ENCODE measurements at regions not wholly inside any gene's neighbourhood (a gene's known extent, or its start where the extent isn't known, plus 50 kb on each side); places are given as distances from the start of the nearest gene placed in this dataset.

DNA sequence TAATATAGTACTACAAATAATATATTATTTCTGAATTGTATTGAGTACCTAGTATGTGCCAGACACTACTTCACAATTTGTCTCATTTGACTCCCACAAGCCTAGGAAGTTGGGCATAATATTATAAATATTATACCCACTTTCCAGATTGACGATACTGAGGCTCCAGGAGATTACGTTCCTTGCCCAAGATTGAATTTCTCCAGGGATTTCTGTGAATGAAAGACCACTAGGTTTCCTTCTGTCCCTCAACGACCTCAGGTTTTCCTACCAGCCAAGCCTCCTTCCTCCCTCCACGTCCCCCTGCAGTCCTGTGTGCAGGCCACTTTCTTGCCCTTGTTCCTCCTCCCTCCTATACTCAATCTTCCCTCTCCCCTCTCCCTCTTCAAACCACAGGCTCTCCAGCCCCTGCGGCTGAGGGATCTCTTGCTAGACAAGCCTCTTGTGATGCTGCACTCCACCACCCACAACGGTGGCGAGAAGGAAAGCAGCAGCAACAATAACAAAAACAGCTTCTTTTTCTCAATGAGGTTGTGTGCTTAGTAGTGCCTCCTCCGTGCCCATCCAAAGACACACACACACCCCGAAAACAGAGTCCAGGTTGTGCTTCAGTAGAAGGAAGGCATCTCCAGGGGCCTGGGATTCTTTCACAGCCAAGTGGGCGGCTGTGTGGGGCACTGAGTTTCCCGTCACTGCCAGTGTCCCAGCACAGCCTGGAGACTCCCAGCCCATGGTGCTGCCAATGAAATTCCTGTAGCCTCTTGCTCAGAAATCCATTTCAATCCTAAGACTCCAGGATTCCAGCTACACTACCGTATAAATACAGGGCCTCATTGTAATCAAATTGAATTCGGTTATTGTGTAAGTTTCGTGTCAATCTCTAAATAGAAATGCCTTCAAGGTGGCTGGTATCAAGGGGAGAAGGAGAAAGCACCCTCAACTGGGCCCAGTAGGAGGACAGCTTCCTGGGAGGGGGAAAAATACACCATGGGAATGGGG is 94.4 kb downstream of the NCR2 start:
- DNase-seq (ENCODE audit: low read depth): no peak

DNA sequence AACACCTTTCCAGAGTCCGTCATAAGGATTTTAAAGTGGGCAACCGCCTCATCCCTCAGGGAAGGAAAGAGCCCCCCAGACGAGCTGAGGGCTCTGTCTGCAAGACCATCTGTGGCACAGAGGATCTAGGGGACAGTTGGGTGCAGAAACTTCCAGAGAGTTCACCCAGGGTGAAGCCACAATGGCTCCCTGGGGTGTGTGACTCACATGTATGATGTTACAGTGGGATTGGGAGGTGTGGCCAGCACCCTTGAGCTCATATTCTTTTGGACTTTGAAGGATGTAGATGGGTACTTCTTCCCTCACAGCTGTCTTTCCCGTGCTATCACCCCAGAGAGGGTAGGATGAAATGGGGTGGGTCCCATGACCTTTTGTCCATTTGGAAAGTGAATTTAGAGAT is 95.5 kb downstream of the NCR2 start:
- DNase-seq (ENCODE audit: low read depth): no peak

DNA sequence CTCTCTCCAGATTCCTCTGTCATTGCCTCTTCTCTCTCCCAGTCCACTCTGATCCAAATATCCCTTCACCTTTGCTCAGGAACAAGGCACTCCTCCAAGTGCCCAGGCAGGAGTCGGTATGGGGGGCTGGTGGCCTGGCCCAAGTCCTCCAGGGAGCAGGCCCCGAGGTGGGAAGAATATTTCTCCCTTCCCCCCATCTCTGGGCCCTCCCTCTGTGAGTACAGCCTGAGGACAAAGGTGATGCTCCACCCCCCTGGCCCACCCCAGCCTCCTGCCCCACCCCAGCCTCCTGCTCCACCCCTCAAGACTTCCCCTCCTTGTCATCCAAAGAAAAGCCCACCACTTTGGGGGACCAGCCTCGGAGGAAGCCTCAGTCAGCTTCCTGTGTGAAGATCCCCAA is 96.9 kb downstream of the NCR2 start:
- DNase-seq (ENCODE audit: low read depth): no peak

DNA sequence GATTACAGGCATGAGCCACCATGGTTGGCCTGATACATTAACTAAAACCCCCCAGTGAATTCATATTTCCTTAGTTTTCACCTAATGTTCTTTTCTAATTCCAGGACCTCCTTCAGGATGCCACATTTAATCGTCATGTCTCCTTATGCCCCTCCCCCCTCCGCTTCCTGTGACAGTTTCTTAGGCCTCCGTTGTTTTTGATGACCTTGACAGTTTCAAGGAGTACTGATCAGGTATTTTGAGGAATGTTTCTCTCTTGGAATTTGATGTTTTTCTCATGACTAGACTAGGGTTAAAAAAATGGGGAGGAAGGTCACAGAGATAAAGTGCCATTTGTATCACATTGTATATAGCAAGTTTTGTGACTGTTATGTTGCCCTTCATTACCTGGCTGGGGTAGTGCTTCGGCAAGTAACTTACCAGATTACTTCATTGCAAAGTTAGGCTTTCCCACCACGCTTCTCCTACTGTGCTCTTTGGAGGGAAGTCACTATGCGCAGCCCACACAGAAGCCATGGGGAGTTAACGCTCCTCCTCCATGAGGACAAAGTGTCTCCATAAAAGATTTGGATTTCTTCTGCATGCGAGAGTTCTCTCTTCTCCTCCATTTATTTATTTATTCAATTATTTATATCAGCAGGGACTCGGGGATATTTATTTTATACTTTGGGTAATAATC is 99.5 kb downstream of the NCR2 start:
- no peak for DNase-seq (ENCODE audit: low read depth)

DNA sequence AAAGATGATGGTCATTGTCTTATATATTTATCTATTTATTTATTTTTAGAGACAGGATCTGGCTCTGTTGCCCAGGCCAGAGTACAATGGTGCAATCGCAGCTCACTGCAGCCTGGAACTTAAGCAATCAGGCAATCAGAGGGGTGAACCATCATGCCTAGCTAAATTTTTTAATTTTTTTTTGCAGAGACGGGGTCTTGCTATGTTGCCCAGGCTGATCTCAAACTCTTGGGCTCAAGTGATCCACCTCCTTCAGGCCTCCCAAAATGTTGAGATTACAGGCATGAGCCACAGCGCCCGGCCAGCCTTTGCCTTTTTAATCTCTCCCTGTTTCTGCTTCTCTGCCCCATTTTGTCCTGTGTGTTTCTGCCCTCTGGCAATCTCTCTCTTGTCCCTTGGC is 102.2 kb downstream of the NCR2 start:
- no peak for DNase-seq (ENCODE audit: low read depth)

DNA sequence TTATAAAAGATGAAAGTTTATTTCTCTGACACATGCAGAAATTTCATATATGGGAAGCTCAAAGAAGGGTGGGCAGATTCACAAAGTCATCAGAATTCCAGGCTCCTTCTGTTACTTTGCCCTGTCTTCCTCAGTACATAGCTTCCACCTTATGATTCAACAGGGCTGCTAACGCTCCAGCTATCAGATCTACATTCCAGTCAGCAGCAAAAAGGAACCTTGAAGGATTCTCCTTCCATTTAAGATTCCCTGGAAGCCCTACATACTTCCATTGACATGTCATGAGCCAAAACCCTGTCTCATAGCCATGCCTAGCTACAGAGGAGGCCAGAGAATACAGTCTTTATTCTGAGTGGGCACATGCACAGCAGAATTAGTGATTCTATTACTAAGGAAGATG is 103.3 kb downstream of the NCR2 start:
- no peak for DNase-seq (ENCODE audit: low read depth)

DNA sequence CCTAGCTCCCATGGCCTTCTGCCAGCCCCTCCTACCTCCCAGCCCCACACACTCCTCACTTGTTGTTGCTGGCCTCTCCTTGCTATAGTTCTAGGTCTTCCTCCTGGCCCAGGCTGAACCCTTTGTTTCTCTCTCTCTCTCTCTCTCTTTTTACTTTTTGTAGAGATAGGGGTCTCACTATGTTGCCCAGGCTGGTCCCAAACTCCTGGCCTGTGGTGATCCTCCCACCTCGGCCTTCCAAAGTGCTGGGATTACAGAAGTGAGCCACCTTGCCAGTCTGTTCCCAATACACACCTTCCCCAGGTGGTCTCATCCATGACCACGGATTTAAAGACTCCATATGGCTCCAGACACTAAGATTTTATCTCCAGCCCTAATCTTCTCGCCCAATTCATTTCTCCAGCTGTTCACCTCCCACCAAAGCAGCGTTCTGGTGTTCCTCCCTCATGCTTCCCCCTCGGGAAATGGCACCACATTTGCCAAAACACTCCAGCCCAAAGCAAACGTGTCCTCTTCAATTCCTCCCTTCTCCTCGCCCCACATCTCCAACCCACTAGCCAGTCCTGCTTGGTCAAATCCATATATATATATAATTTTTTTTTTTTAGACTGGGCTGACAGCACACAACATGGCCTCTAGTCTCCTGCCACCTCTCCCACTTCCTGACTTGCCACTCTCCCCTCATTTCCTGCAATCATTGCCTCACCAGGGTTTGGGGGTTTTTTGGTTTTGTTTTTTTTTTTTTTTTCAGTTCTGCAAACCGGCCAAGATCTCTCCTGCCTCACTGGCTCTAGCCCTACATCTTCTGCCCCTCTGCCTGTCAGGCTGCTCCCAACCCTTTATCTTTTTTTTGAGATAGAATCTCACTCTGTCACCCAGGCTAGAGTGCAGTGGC is 104.4 kb downstream of the NCR2 start:
- no peak for DNase-seq (ENCODE audit: low read depth)

DNA sequence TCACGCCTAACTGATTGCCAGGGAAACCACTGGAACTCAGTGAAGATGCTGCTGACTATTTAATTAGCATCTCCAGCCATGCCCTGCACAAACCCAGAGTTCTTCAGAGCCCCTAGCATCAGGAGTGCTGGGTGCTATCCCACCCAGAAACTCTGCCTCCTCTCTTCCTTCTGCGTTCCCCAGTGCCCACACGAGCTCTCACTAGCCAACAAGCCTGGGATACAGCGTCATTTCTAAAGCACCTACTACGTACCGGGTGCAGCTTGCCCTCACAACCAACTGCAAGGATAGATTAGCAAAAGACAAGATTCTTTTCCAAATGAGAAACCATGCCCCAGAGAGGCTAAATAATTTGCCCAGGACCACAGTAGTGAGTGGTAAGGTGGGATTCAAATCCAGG is 105.2 kb upstream of the FOXP4 start:
- no peak for DNase-seq (ENCODE audit: low read depth)

DNA sequence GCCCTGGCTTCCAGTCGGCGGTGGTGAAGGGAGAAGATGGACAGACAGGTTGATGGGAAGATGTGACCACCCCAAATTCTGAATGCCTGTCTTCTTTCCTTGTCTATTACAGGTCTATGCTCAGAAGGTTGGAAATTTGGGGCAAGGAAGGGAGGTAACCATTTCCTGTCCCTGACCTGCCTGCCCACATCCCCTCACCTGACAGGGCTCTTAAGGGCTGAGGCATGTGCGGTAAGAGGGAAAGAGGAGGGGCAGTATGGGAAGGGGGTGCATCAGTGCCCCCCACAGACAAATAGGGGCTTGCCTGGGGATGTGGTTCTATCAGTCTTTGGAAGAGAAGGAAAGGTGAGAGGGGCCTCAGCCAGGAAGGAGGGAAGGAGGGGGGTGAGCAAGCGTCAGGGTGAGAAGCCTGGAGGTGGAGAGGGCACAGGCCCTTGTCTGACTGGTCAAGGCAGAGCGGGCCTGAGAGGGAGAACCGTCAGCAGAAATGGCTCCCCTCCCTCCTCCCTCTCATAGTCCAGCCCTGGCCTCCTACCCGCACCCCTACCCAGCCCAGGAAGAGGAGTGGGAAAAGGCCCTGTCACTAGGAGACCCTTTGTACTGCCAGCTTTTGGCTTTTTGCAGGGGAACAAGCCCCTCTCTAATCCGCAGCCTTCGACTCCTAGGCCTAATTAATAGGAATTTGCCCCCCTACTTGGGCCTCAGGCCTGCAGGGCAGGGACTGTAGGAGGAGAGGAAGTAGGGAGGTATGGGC is 104.4 kb upstream of the FOXP4 start:
- DNase-seq (ENCODE audit: low read depth): no peak

DNA sequence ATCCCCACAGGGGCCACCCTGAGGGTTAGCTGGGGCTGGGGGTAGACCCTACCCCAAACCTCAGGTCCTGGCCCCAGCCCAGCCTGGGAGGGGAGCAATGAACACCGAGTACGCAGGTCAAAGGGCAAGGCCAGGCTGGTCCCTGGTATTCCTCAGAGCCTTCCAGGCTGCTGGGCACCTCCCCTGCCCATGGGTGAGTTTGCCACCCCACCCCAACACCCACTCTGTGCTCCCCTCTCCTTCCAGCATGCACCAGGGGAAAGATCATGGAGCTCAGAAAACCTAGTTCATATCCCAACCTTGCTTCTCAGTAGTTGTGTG is 103.9 kb upstream of the FOXP4 start:
- DNase-seq (ENCODE audit: low read depth): no peak

DNA sequence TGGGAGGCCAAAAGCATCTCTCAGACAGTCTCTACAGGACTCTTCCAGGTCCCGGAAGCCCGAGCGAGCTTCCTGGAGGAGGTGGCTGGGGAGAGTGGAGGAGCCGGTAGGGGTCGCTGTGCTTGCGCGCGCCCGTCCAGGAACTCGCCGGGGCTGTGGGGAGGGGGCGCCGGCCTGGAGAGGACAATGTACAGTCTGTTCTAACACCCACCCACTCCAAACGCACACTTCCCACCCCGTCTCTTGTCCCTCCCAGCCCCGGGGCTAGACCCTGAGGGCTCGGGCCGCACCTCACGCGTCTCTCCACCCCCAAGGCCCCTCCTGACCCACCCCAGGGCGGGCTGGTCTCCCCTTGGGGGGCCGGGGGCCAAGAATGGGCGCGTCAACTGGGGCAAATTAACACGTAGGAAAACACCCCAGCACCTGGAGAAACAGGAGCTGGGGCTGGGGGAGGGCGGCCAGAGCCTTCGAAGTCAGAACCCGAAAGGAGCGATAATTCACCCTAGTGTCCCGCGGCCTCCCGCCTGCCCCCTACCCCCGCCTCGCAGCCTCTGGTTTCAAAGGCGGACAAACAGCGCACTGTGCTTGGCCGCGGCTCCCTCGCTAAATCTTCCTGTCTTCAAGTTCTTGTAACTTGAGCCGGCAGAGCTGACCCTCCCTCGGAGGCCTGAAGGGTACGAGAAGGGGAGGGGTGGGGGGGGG is 103.2 kb upstream of the FOXP4 start:
- DNase-seq (ENCODE audit: low read depth): no peak

DNA sequence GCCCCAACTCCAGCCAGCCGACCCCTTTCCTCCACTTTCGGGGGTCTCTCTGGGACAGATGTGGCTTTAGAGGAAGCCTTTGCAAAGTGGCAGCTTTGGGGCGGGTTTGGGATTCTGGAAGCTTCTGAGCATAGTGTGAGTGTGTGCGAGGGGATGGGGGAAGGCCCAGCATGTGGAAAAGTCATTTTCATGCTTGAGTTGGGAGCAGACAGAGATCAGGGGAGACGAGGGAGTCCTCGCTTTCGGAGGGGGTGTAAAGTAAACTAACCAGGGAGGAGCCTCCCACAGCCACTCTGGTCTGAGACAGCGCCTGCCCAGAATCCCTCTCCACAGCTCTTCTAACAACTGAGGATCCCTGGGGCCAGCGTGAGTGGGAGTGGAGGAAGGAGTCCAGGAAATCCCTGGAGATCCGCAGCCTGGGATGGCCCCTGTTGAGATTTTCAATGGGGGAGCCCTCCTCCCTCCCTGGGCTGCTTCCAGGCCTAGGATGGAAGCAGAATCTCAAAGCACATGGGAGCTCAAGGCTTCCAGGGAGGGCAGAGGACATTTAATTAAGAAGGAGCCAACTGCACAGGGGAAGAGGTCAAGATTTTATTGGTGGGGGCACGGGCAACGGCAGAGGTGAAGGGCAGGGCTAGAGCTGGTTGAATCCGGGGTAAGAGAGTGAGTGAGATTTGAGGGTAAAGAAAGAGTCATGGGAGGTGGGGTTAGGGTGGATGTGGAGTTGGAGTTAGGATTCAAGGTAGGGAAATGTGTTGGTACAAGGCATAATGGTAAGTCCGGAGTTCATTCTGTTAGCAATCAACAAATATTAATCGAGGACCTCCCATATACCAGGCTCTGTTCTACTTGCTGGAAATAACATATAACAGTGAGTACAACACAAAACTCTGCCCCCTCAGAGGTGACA is 102.3 kb upstream of the FOXP4 start:
- no peak for DNase-seq (ENCODE audit: low read depth)

DNA sequence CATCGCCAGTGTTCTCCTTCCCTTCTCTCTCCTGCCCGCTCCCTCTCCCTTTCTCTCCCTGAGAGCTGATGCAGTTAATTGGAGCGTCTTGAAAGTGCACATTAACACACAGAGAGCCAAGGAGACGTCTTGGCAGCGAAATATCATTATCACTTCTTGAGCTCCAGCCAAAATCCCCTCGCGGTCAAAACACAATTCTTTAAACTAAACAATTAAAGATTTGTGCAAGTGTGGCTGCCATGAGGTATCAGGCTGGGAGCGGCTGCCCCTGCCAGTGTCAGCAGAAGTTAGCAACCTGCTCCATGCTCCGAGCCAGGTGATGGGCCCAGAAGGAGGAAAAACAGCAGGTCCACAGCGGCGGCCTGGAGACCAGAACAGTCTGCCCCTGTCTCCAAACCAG is 100.9 kb upstream of the FOXP4 start:
- no peak for DNase-seq (ENCODE audit: low read depth)

DNA sequence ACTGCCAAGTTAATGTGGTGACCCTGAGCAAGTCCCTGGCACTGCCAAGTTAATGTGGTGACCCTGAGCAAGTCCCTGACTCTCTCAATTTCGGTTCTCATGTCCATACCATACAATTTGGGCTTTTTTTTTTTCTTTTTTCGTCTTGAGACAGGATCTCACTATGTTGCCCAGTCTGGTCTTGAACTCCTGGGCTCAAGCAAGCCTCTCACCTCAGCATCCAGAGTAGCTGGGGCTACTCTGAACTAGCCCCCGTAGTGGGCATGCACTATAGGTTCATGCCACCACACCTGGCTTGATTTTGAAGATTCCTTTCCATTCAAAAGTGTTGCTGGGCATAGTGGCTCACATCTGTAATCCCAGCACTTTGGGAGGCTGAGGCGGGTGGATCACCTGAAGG is 100.0 kb upstream of the FOXP4 start:
- DNase-seq (ENCODE audit: low read depth): no peak

DNA sequence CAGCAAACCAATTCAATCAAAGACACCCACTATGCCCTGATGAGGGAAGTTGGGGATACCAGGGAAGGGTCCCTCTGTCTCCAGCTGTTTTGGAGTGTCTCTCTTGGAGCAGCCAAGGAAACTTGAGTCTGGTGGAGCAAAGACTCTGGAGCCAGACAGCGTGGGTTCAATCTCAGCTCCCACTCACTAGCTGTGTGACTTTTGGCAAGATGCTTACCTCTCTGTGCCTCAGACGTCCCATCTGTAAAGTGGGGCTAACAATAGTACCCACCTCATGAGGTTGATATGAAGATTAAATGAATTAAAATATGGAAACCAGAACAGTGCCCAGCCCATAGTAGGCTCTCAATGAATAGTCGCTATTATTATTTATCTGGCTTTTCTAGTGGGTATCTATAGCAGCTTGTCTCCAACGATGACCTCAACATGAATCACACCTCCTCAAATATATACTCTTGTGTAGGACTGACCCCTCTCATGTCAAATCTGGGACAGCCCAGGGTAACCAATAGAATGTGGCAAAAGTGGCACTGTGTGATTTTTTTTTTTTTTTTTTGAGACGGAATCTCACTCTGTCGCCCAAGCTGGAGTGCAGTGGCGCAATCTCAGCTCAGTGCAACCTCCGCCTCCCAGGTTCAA is 99.2 kb upstream of the FOXP4 start:
- DNase-seq (ENCODE audit: low read depth): no peak

DNA sequence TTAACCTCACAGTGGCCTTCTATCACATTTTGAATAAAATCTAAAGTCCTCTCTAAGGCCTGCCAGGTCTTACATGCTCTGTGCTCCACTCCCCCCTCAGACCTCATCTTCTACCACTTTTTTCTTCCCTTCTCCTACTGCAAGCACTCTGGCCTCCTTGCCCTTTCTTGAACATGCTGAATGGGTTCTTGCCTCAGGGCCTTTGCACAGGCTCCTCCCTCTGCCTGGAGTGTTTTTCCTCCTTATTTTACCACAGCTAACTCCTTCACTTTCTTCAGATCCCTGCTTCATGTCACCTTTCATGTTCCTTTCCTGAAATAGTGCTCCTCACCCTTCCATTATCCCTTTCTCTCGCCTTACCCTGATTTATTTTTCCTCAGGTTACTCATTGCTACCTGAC is 97.9 kb upstream of the FOXP4 start:
- DNase-seq (ENCODE audit: low read depth): no peak

DNA sequence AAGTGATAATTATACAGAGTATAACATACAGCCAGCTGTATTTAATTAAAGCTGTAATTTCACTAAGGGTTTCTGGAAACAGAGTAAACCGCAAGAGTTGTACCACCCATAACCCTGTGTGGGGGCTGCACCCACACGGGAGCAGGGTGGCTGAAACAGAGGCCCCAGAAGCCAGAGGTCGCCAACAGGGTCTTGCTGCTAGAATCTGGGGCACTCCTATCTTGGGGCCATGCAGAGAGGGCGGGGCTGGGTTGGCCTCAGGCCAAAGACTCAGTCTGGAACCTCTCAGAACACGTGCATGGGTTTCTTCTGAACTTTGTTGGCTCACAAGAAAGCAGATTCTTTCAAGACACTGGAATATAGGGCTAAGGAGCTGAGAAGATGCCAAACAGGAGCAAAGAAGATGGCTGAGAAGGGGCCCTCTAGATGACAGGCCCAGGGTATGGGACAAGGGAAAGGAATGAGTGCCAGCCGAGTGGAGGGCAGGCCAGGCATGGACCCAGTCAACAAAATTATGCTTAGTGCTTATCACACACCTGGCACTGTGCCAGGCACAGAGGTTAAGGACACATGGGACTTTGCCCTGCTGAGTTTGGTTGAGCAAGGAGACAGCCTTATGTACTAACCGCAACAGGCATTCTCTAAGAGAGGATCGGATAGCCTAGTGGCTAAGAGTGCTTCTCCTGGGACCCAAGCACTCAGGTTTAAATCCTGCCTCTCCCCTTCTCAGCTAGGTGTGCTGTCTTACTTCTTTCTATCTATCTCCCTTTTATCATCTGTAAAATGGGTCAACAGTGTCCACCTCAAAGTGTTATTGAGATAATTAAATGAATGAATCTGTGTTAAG is 96.6 kb upstream of the FOXP4 start:
- DNase-seq (ENCODE audit: low read depth): no peak

DNA sequence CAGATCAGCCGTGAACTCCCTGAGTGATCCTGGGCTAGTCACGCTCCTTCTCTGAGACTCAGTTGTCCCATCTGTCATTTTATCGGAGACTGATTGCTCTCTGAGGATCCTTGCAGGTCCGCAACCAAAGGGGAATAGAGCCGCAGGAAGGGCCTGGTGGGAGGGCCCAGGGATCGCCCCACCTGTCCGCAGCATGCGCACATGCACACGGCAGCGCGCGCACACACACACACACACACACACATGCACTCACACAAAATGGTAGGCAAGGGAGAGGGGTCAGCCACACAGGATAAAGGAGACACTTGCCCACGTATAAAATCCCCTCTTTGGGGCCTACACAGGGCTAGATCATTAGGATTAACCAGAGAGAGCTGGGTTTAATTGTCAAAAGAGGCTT is 95.6 kb upstream of the FOXP4 start:
- DNase-seq (ENCODE audit: low read depth): no peak

DNA sequence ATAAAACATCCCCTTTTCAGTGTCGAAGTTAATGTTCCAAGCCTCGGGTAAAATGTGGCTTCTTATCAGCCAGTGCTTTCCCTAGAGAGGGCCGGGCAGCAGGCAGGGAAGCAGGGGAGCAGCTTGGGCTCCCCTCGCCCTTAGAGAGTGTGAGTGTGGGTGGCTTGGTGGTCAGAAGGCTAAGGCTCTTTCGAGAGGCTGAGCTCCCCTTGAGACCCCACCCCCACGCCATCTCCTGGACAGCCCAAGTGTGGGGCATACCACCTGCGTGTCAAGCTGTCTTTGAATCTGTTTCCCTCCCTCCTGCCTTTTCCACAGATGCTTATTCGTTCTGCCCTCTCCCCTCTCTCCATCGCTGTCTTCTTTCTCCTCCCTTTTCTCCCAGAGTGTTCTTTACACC is 95.1 kb upstream of the FOXP4 start:
- DNase-seq (ENCODE audit: low read depth): no peak
